ENCODE measurements at regions not wholly inside any gene's neighbourhood (a gene's known extent, or its start where the extent isn't known, plus 50 kb on each side); places are given as distances from the start of the nearest gene placed in this dataset.

DNA sequence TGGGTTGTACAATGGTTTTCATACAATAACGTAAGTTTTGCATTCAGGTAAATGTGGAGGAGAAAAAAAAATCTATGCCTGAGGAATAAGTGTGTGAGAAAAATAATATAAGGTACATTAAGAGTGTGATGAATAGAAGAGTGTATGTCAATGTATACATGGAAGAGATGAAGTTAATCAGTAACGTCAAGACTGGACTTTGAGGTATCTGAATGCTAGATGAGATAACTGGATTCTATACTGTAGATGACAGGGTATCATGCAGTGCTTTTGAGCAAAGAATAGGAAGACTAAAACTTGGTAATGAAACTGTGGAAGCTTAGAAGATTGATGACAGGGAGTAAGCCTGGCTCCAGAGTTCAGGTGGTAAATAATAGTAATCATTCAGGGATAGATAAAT lies 666.7 kb upstream of the SGO1 start:
- Mint-ChIP-seq H3K27ac (no peak overlapping the region), H3K4me3 (no peak overlapping the region), H3K36me3 (ENCODE audit: low read depth) (no peaks in the 10 kb centered on the region), H3K4me1 (peaks cover 6% of the 10 kb centered on the region), H3K27me3 (ENCODE audit: insufficient read depth) (no peaks in the 10 kb centered on the region), H3K9me3 (no peaks in the 10 kb centered on the region)
- WGBS, 2 experiments (ENCODE audit: insufficient coverage in 1 of 2, insufficient read length in 1 of 2), result 86 to 89% methylated on average over 2 of the region's 2 CpGs
- TF ChIP-seq CTCF (conservative IDR thresholded peaks at IDR 0.05), result no peak
- no peaks in the 10 kb centered on the region for H3K36me3 ChIP-seq (ENCODE audit: control insufficient read depth, insufficient read depth, low read length)
- H3K4me1 ChIP-seq (ENCODE audit: control insufficient read depth, insufficient read depth, low read length), result no peaks in the 10 kb centered on the region
- H3K9me3 ChIP-seq (ENCODE audit: control insufficient read depth, low read length), result peaks cover 5% of the 10 kb centered on the region
- no peak overlapping the region for H3K4me3 ChIP-seq (ENCODE audit: low read length)
- DNase-seq, result no peak
- no peak overlapping the region for H3K27ac ChIP-seq (ENCODE audit: low read depth, low read length)
- H3K9ac ChIP-seq (ENCODE audit: extremely low read depth, low read length, poor library complexity, severe bottlenecking), result no peak overlapping the region
- H3K27me3 ChIP-seq (ENCODE audit: control insufficient read depth, insufficient read depth, low read length, poor library complexity, severe bottlenecking), result no peaks in the 10 kb centered on the region

DNA sequence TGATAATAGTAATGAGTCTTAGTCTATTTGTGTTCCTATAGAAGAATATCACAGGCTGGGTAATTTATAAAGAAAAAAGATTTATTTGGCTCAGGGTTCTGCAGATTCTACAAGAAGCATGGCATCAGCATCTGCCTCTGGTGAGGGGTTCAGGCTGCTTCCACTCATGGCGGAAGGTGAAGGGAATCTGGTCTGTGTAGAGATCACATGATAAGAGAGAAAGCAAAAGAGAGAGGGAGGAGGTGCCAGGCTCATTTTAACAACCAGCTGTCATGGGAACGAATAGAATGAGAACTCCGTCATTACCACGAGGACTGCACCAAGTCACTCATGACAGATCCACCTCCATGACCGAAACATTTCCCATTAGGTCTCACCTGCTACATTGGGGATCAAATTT lies 664.0 kb upstream of the SGO1 start:
- TF ChIP-seq CTCF (conservative IDR thresholded peaks at IDR 0.05), result no peak
- H3K4me3 Mint-ChIP-seq, result no peak overlapping the region
- 91 to 95% methylated on average over 4 to 5 of the region's 5 CpGs for WGBS, 2 experiments (ENCODE audit: insufficient coverage in 1 of 2, insufficient read length in 1 of 2)
- no peak overlapping the region for H3K27ac Mint-ChIP-seq
- Histone ChIP-seq H3K9ac (ENCODE audit: extremely low read depth, low read length, poor library complexity, severe bottlenecking) (no peak overlapping the region), H3K27ac (ENCODE audit: low read depth, low read length) (no peak overlapping the region), H3K27me3 (ENCODE audit: control insufficient read depth, insufficient read depth, low read length, poor library complexity, severe bottlenecking) (no peaks in the 10 kb centered on the region), H3K4me1 (ENCODE audit: control insufficient read depth, insufficient read depth, low read length) (no peaks in the 10 kb centered on the region), H3K36me3 (ENCODE audit: control insufficient read depth, insufficient read depth, low read length) (no peaks in the 10 kb centered on the region), H3K4me3 (ENCODE audit: low read length) (no peak overlapping the region), H3K9me3 (ENCODE audit: control insufficient read depth, low read length) (peaks cover 2% of the 10 kb centered on the region)
- no peak for DNase-seq
- H3K4me1 Mint-ChIP-seq, result peaks cover 6% of the 10 kb centered on the region
- no peaks in the 10 kb centered on the region for H3K9me3 Mint-ChIP-seq
- no peaks in the 10 kb centered on the region for H3K27me3 Mint-ChIP-seq (ENCODE audit: insufficient read depth)
- H3K36me3 Mint-ChIP-seq (ENCODE audit: low read depth), result no peaks in the 10 kb centered on the region

GRCh38 chr3:20846832-20847231 lies 660.8 kb upstream of the SGO1 start:
- Mint-ChIP-seq H3K9me3 (no peaks in the 10 kb centered on the region), H3K4me1 (peaks cover 6% of the 10 kb centered on the region), H3K4me3 (no peak overlapping the region), H3K36me3 (ENCODE audit: low read depth) (no peaks in the 10 kb centered on the region), H3K27ac (no peak overlapping the region), H3K27me3 (ENCODE audit: insufficient read depth) (no peaks in the 10 kb centered on the region)
- TF ChIP-seq CTCF (conservative IDR thresholded peaks at IDR 0.05), result no peak
- Histone ChIP-seq H3K36me3 (ENCODE audit: control insufficient read depth, insufficient read depth, low read length) (no peaks in the 10 kb centered on the region), H3K4me3 (ENCODE audit: low read length) (no peak overlapping the region), H3K27me3 (ENCODE audit: control insufficient read depth, insufficient read depth, low read length, poor library complexity, severe bottlenecking) (no peaks in the 10 kb centered on the region), H3K27ac (ENCODE audit: low read depth, low read length) (no peak overlapping the region), H3K9me3 (ENCODE audit: control insufficient read depth, low read length) (no peaks in the 10 kb centered on the region), H3K4me1 (ENCODE audit: control insufficient read depth, insufficient read depth, low read length) (no peaks in the 10 kb centered on the region), H3K9ac (ENCODE audit: extremely low read depth, low read length, poor library complexity, severe bottlenecking) (no peak overlapping the region)
- no peak for DNase-seq
- WGBS, 2 experiments (ENCODE audit: insufficient coverage in 1 of 2, insufficient read length in 1 of 2), result 91 to 100% methylated on average over 2 to 3 of the region's 3 CpGs

Measured in endodermal cell (in vitro differentiated cells).